Pancreas (tissue), 10 donors: ENCODE measurements at regions not wholly inside any gene's neighbourhood (a gene's known extent, or its start where the extent isn't known, plus 50 kb on each side); places are given as distances from the start of the nearest gene placed in this dataset.
"Not testable (repeated sequence)": the region's sequence is repeated elsewhere in the genome, so short reads cannot be mapped to it uniquely, and the experiment has no call there.

ENCODE experiments used
- ATAC-seq, 4 donors: fragments of 200-7000 bp; cut with Tn5 transposase; one replicate each; pipeline versions ENCODE4 v1.8.0 to v1.9.1; 2020; ENCODE audit warnings: mild to moderate bottlenecking in 4 of 4, moderate library complexity in 4 of 4
- DNase-seq, 6 donors: peaks; one replicate each; pipeline ENCODE4 v3.0.0-alpha.2; 2020
- FAIRE-seq: peaks from 2 replicates; lab custom pipeline; 2012; peaks lifted over from hg19 to GRCh38; lab: Jason Lieb, UNC
- H3K27ac ChIP-seq, 4 donors: fragments of 200-600 bp; sonication (generic); 1 replicate in 3 of 4; 2 replicates in 1 of 4; pipeline versions ENCODE4 v1.5.0 to v1.8.0; 2020
- H3K27me3 ChIP-seq, 4 donors: fragments of 200-600 bp; one replicate each; pipeline ENCODE4 v1.8.0; 2021
- H3K36me3 ChIP-seq, 3 donors: fragments of 200-600 bp; sonication (generic) in 1 of 3; one replicate each; pipeline versions ENCODE4 v1.5.0 to v1.8.0; 2020 to 2021
- H3K4me1 ChIP-seq, 3 donors: fragments of 200-600 bp; one replicate each; pipeline ENCODE4 v1.8.0; 2021
- H3K4me3 ChIP-seq, 4 donors: fragments of 200-600 bp; sonication (generic) in 2 of 4; one replicate each; pipeline versions ENCODE4 v1.5.0 to v1.8.0; 2020 to 2021
- H3K9me3 ChIP-seq, 4 donors: fragments of 200-600 bp; one replicate each; pipeline ENCODE4 v1.8.0; 2021
- CTCF ChIP-seq, 4 donors: fragments of 200-600 bp; sonication (generic) in 3 of 4; IDR thresholded peaks; one replicate each; pipeline versions ENCODE4 v1.5.0 to v1.8.0; 2021; ENCODE audit warnings: antibody characterized with exemption in 4 of 4
- WGBS, 2 donors: extraction: QIAGEN DNeasy Blood & Tissue Kit; methylation state at CpG; one replicate each; pipeline ENCODE4 v1.1.7; 2013; 5-methylcytosine and 5-hydroxymethylcytosine counted together
- intact Hi-C, 3 donors: fragments of 100-400 bp; cut with DNase I; formaldehyde crosslinking; loops; one replicate each; pipeline versions ENCODE4 v1.11.1 to v1.14.2; 2022
- donor health status: healthy with polysubstance abuse.
- donor health status: DM: no; HTN: no; CAD: no; lungs with moderate emphysema.
- donor health status: DM: no; HTN: no; CAD: no.
- donor health status: control.
- donor health status: control.
- donor health status: Bipolar disorder and iron deficiency.
- donor health status: DM: yes; HTN: yes; CAD: no.
- donor health status: DM: no; HTN: no; CAD: no.
- donor health status: DM: no; HTN: no; CAD: no.
- donor health status: DM: yes; HTN: yes; CAD: no.

GRCh38 chr5:106017243-106017857, 1653.4 kb downstream of the EFNA5 start:
- H3K27me3 ChIP-seq = no peaks in the 10 kb centered on the region
- H3K4me3 ChIP-seq = no peak overlapping the region
- no peak for FAIRE-seq
- no peaks in the 10 kb centered on the region for H3K9me3 ChIP-seq
- no peak for DNase-seq
- H3K4me1 ChIP-seq = no peaks in the 10 kb centered on the region
- no peak overlapping the region for H3K27ac ChIP-seq
- TF ChIP-seq CTCF (IDR thresholded peaks at IDR 0.05) = no peak
- intact Hi-C loops = no loop called here
- no peaks in the 10 kb centered on the region for H3K36me3 ChIP-seq
- WGBS, 2 donors = 38 to 39% methylated on average over 1 of the region's 1 CpG
- ATAC-seq = no peak

GRCh38 chr5:106014262-106014661, 1656.5 kb downstream of the EFNA5 start:
- TF ChIP-seq CTCF (IDR thresholded peaks at IDR 0.05) = no peak
- ATAC-seq (no peak), DNase-seq (no peak), FAIRE-seq (no peak)
- Histone ChIP-seq H3K4me1 (no peaks in the 10 kb centered on the region), H3K4me3 (no peak overlapping the region), H3K9me3 (no peaks in the 10 kb centered on the region), H3K36me3 (no peaks in the 10 kb centered on the region), H3K27ac (no peak overlapping the region), H3K27me3 (no peaks in the 10 kb centered on the region)
- intact Hi-C loops = no loop called here

- Histone ChIP-seq H3K27ac (no peak overlapping the region), H3K4me3 (no peak overlapping the region), H3K4me1 (no peaks in the 10 kb centered on the region), H3K36me3 (no peaks in the 10 kb centered on the region), H3K9me3 (no peaks in the 10 kb centered on the region), H3K27me3 (no peaks in the 10 kb centered on the region)
- intact Hi-C loops = no loop called here
- ATAC-seq (no peak), FAIRE-seq (no peak), DNase-seq (no peak)
- TF ChIP-seq CTCF (IDR thresholded peaks at IDR 0.05) = no peak
- WGBS, 2 donors = 75 to 96% methylated on average over 2 of the region's 2 CpGs
Measured at GRCh38 chr5:106006242-106006641, 1664.5 kb downstream of the EFNA5 start.

GRCh38 chr5:105998991-105999390, 1671.7 kb downstream of the EFNA5 start:
- WGBS, 2 donors = 84 to 90% methylated on average over 3 of the region's 3 CpGs
- not testable (repeated sequence) for FAIRE-seq

DNA sequence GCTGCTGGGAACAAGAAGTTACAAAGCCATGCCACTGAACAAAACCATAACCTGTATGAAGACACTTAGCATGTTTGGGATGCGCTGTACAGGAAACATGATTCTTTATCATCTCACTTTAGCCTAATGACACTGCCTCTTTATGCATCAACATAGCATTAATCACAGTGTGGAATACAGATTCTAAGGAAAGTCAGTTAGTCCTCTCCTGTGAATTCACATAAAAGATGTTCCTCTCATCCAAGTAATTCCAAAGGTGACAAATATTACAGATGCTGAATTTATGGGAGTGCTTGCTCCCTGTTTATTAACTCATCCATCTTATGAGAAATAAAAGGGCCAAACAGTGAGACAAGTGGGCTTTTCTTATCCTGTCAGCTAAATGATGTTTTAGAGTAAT, 1677.7 kb downstream of the EFNA5 start:
- FAIRE-seq (no peak), DNase-seq (no peak), ATAC-seq (no peak)
- Histone ChIP-seq H3K27ac (no peak overlapping the region), H3K27me3 (no peaks in the 10 kb centered on the region), H3K36me3 (no peaks in the 10 kb centered on the region), H3K4me3 (no peak overlapping the region), H3K4me1 (no peaks in the 10 kb centered on the region), H3K9me3 (peaks cover 0 to 2% (median 0%) of the 10 kb centered on the region in 4 donors)
- intact Hi-C loops = no loop called here
- no peak for TF ChIP-seq CTCF (IDR thresholded peaks at IDR 0.05)
- WGBS, 2 donors = 77 to 88% methylated on average over 1 of the region's 1 CpG

More at GRCh38 chr5:105998991-105999390, 1671.7 kb downstream of the EFNA5 start:
- H3K9me3 ChIP-seq, intact Hi-C loops, H3K36me3 ChIP-seq, H3K4me1 ChIP-seq, H3K27me3 ChIP-seq, DNase-seq, H3K4me3 ChIP-seq, H3K27ac ChIP-seq, ATAC-seq: not testable (repeated sequence)
